ENCODE measurements at regions not wholly inside any gene's neighbourhood (a gene's known extent, or its start where the extent isn't known, plus 50 kb on each side); places are given as distances from the start of the nearest gene placed in this dataset.

- TF ChIP-seq ZNF425 (CRISPR knock-in tag; conservative IDR thresholded peaks at IDR 0.05) (no peak), CTCF (IDR thresholded peaks at IDR 0.05) (no peak), STAT6 (CRISPR knock-in tag; conservative IDR thresholded peaks at IDR 0.05; ENCODE audit: low read depth) (no peak), ZNF138 (CRISPR knock-in tag; conservative IDR thresholded peaks at IDR 0.05) (no peak), ZNF263 (CRISPR knock-in tag; IDR thresholded peaks at IDR 0.05; ENCODE audit: low read depth) (no peak), IRF2 (CRISPR knock-in tag; IDR thresholded peaks at IDR 0.05; ENCODE audit: borderline replicate concordance, low read depth) (no peak), NR2C2 (CRISPR knock-in tag; IDR thresholded peaks at IDR 0.05) (no peak), USF1 (CRISPR knock-in tag; IDR thresholded peaks at IDR 0.05) (no peak), ESRRA (CRISPR knock-in tag; IDR thresholded peaks at IDR 0.05; ENCODE audit: borderline replicate concordance) (no peak), ZNF121 (CRISPR knock-in tag; IDR thresholded peaks at IDR 0.05) (no peak), NR3C1 (CRISPR knock-in tag; conservative IDR thresholded peaks at IDR 0.05; ENCODE audit: low read depth) (no peak), MLX (CRISPR knock-in tag; IDR thresholded peaks at IDR 0.05) (no peak), MAX (CRISPR knock-in tag; IDR thresholded peaks at IDR 0.05) (no peak)
Observed at GRCh38 chr11:38304926-38305325, 1706.9 kb upstream of the RAG2 start.

All from WTC11 (cell line).